PC-3 (cell line): ENCODE measurements at regions not wholly inside any gene's neighbourhood (a gene's known extent, or its start where the extent isn't known, plus 50 kb on each side); places are given as distances from the start of the nearest gene placed in this dataset.

Experiments
- CTCF ChIP-seq: fragments of 300-600 bp; sonication (generic); conservative IDR thresholded peaks from 2 replicates; pipeline ENCODE4 v1.5.1; 2017; ENCODE audit warnings: antibody characterized with exemption, low read depth, mild to moderate bottlenecking, low read length
- EZH2 ChIP-seq: fragments of 300-600 bp; sonication (generic); IDR thresholded peaks from one replicate; pipeline ENCODE4 v1.6.1; 2017; ENCODE audit warnings: antibody characterized with exemption, mild to moderate bottlenecking, low read length; ENCODE audit not compliant: unreplicated experiment
- EZH2phosphoT487 ChIP-seq: fragments of 300-600 bp; sonication (generic); IDR thresholded peaks from 2 replicates; pipeline ENCODE4 v1.6.1; 2018; ENCODE audit warnings: mild to moderate bottlenecking, antibody characterized with exemption, low read length, borderline replicate concordance

- TF ChIP-seq CTCF (no peak), EZH2 (no peak), EZH2phosphoT487 (no peak)
Observed at GRCh38 chr13:39960191-39960590, 304.7 kb downstream of the COG6 start.
